CD14-positive monocyte (primary cell): ENCODE measurements at regions not wholly inside any gene's neighbourhood (a gene's known extent, or its start where the extent isn't known, plus 50 kb on each side); places are given as distances from the start of the nearest gene placed in this dataset.

Experiments
- DNase-seq, 3 donors: peaks; one replicate each; pipeline ENCODE4 v3.0.0-alpha.2; 2011 to 2022
- H2AFZ ChIP-seq: 2 replicates; pipeline ENCODE4 v1.6.0; 2012; ENCODE audit warnings: mild to moderate bottlenecking, low read depth, low read length, inconsistent platforms; ENCODE audit not compliant: insufficient read depth, poor library complexity, severe bottlenecking
- H3K27ac ChIP-seq, 2 donors: 1 replicate in 1 of 2; 2 replicates in 1 of 2; pipeline ENCODE4 v1.5.1; 2012 to 2013; ENCODE audit warnings: low read length in 2 of 2, control low read depth in 1 of 2, inconsistent platforms in 1 of 2, low read depth in 1 of 2, mild to moderate bottlenecking in 1 of 2
- H3K27me3 ChIP-seq, 2 donors: one replicate each; pipeline versions ENCODE4 v1.6.0 to v1.6.1; 2011 to 2013; ENCODE audit warnings: low read length in 2 of 2; ENCODE audit not compliant: control insufficient read depth in 2 of 2, insufficient read depth in 2 of 2
- H3K36me3 ChIP-seq, 2 donors: replicated peaks in 1 of 2; 1 replicate in 1 of 2; 2 replicates in 1 of 2; pipeline versions ENCODE4 v1.5.1 to v1.6.1; 2012 to 2013; ENCODE audit warnings: low read length in 2 of 2, control low read depth in 1 of 2, inconsistent platforms in 1 of 2, mild to moderate bottlenecking in 1 of 2; ENCODE audit not compliant: insufficient read depth in 2 of 2, control insufficient read depth in 1 of 2
- H3K4me1 ChIP-seq, 2 donors: 1 replicate in 1 of 2; 2 replicates in 1 of 2; pipeline versions ENCODE4 v1.5.1 to v1.6.1; 2012 to 2013; ENCODE audit warnings: low read length in 2 of 2, control low read depth in 1 of 2, inconsistent platforms in 1 of 2, mild to moderate bottlenecking in 1 of 2, moderate library complexity in 1 of 2; ENCODE audit not compliant: insufficient read depth in 2 of 2, control insufficient read depth in 1 of 2
- H3K4me2 ChIP-seq: replicated peaks from 2 replicates; pipeline ENCODE3; 2012; ENCODE audit warnings: low read length, moderate library complexity, mild to moderate bottlenecking; ENCODE audit not compliant: poor library complexity, severe bottlenecking; ENCODE audit errors: extremely low read depth
- H3K4me3 ChIP-seq, 3 experiments: fragments of 200-600 bp in 1 of 3; sonication (generic) in 1 of 3; replicated peaks in 1 of 3; 1 replicate in 2 of 3; 2 replicates in 1 of 3; pipeline ENCODE4 v1.5.1; 2011 to 2013; ENCODE audit warnings: low read length in 3 of 3, mild to moderate bottlenecking in 3 of 3, control low read depth in 2 of 3, low read depth in 2 of 3, inconsistent platforms in 1 of 3, moderate library complexity in 1 of 3
- H3K79me2 ChIP-seq: 2 replicates; pipeline ENCODE4 v1.6.0; 2012; ENCODE audit warnings: mild to moderate bottlenecking, control low read depth, inconsistent platforms, low read length, moderate library complexity; ENCODE audit not compliant: insufficient read depth
- H3K9ac ChIP-seq: 2 replicates; pipeline ENCODE4 v1.6.0; 2017; ENCODE audit warnings: low read length, mild to moderate bottlenecking; ENCODE audit not compliant: insufficient read depth, poor library complexity, severe bottlenecking
- H3K9me3 ChIP-seq, 2 donors: replicated peaks in 1 of 2; 1 replicate in 1 of 2; 2 replicates in 1 of 2; pipeline versions ENCODE4 v1.5.1 to v1.6.1; 2012 to 2013; ENCODE audit warnings: low read length in 2 of 2, control low read depth in 1 of 2; ENCODE audit not compliant: control insufficient read depth in 1 of 2, insufficient read depth in 1 of 2
- H4K20me1 ChIP-seq: 2 replicates; pipeline ENCODE4 v1.6.0; 2012; ENCODE audit warnings: mild to moderate bottlenecking, low read length, control low read depth, moderate library complexity; ENCODE audit not compliant: insufficient read depth
- H3K27ac Mint-ChIP-seq, 7 donors: one replicate each; pipeline ENCODE4 v1.8.0; 2020; ENCODE audit warnings: mild to moderate bottlenecking in 7 of 7, mixed read lengths in 7 of 7, moderate library complexity in 6 of 7, inconsistent platforms in 2 of 7
- H3K27me3 Mint-ChIP-seq, 3 donors: one replicate each; pipeline ENCODE4 v1.8.0; 2021 to 2022; ENCODE audit warnings: low read depth in 3 of 3, mild to moderate bottlenecking in 3 of 3, mixed read lengths in 3 of 3, moderate library complexity in 3 of 3, inconsistent platforms in 1 of 3
- H3K36me3 Mint-ChIP-seq, 2 donors: one replicate each; pipeline ENCODE4 v1.8.0; 2020; ENCODE audit warnings: mixed read lengths in 2 of 2, inconsistent platforms in 1 of 2, mild to moderate bottlenecking in 1 of 2
- H3K4me1 Mint-ChIP-seq: one replicate; pipeline ENCODE4 v1.8.0; 2020; ENCODE audit warnings: mild to moderate bottlenecking, mixed read lengths
- H3K4me3 Mint-ChIP-seq, 2 donors: one replicate each; pipeline ENCODE4 v1.8.0; 2020; ENCODE audit warnings: mild to moderate bottlenecking in 2 of 2, mixed read lengths in 2 of 2, moderate library complexity in 1 of 2
- H3K9me3 Mint-ChIP-seq, 7 donors: one replicate each; pipeline ENCODE4 v1.8.0; 2020 to 2022; ENCODE audit warnings: mixed read lengths in 7 of 7, mild to moderate bottlenecking in 6 of 7, moderate library complexity in 6 of 7, inconsistent platforms in 2 of 7
- WGBS: methylation state at CpG from one replicate; pipeline ENCODE4 v1.1.5; 2013; ENCODE audit warnings: missing lambda C conversion rate; ENCODE audit not compliant: insufficient coverage; 5-methylcytosine and 5-hydroxymethylcytosine counted together
- intact Hi-C, 2 donors: fragments of 100-400 bp; cut with micrococcal nuclease; formaldehyde crosslinking; loops; one replicate each; pipeline versions ENCODE4 v1.15.0 to v1.15.1; 2023
- TF ChIP-seq, protein P1 (sequence below): fragments of 200-600 bp; IDR thresholded peaks from one replicate; pipeline ENCODE4 v1.8.0; 2022; ENCODE audit warnings: antibody characterized with exemption, mild to moderate bottlenecking

- no peak overlapping the region for H3K27ac Mint-ChIP-seq
- no peaks in the 10 kb centered on the region for H3K4me1 ChIP-seq
- TF ChIP-seq, protein P1, sequence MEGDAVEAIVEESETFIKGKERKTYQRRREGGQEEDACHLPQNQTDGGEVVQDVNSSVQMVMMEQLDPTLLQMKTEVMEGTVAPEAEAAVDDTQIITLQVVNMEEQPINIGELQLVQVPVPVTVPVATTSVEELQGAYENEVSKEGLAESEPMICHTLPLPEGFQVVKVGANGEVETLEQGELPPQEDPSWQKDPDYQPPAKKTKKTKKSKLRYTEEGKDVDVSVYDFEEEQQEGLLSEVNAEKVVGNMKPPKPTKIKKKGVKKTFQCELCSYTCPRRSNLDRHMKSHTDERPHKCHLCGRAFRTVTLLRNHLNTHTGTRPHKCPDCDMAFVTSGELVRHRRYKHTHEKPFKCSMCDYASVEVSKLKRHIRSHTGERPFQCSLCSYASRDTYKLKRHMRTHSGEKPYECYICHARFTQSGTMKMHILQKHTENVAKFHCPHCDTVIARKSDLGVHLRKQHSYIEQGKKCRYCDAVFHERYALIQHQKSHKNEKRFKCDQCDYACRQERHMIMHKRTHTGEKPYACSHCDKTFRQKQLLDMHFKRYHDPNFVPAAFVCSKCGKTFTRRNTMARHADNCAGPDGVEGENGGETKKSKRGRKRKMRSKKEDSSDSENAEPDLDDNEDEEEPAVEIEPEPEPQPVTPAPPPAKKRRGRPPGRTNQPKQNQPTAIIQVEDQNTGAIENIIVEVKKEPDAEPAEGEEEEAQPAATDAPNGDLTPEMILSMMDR, result peak; percentile 14
- H4K20me1 ChIP-seq, result no peaks in the 10 kb centered on the region
- H3K27me3 Mint-ChIP-seq, result peaks cover 0 to 2% (median under 1%) of the 10 kb centered on the region in 3 donors
- H3K36me3 ChIP-seq, result no peaks in the 10 kb centered on the region
- no peaks in the 10 kb centered on the region for H3K79me2 ChIP-seq
- no peak overlapping the region for H3K4me2 ChIP-seq
- no peak for DNase-seq
- H3K4me1 Mint-ChIP-seq, result no peaks in the 10 kb centered on the region
- no peaks in the 10 kb centered on the region for H3K9me3 ChIP-seq
- WGBS, result 38% methylated on average over 1 of the region's 3 CpGs
- H3K4me3 ChIP-seq, result no peak overlapping the region
- H3K27me3 ChIP-seq, result no peaks in the 10 kb centered on the region
- no peak overlapping the region for H3K27ac ChIP-seq
- no peaks in the 10 kb centered on the region for H3K36me3 Mint-ChIP-seq
- intact Hi-C loops, result no loop called here
- no peak overlapping the region for H3K9ac ChIP-seq
- H3K4me3 Mint-ChIP-seq, result no peak overlapping the region
- H3K9me3 Mint-ChIP-seq, result peaks cover 0 to 2% (median 0%) of the 10 kb centered on the region in 7 donors
- H2AFZ ChIP-seq, result no peak overlapping the region
Measured at GRCh38 chr2:129396980-129397599, 582.4 kb upstream of the RAB6C start.

DNA sequence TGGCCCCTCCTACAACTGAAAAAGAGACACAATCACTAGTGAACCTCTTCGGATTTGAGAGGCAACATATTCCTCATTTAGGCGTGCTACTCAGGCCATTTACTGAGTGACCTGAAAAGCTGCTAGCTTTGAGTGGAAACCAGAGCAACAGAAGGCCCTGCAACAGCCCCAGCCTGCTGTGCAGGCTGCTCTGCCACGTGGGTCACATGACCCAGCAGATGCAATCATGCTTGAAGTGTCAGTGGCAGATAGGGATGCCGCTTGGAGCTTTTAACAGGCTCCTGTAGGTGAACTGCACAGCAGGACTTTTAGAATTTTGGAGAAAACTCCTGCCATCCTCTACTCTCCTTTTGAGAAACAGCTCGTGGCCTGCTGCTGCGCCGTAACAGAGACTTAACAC is 578.6 kb upstream of the RAB6C start:
- Histone ChIP-seq H3K36me3 (no peaks in the 10 kb centered on the region), H3K9ac (no peak overlapping the region), H3K4me2 (no peak overlapping the region), H3K27ac (no peak overlapping the region), H3K4me1 (no peaks in the 10 kb centered on the region), H3K9me3 (no peaks in the 10 kb centered on the region), H3K79me2 (no peaks in the 10 kb centered on the region), H3K4me3 (no peak overlapping the region), H2AFZ (no peak overlapping the region), H4K20me1 (no peaks in the 10 kb centered on the region), H3K27me3 (no peaks in the 10 kb centered on the region)
- Mint-ChIP-seq H3K4me1 (no peaks in the 10 kb centered on the region), H3K4me3 (no peak overlapping the region), H3K9me3 (no peaks in the 10 kb centered on the region), H3K36me3 (no peaks in the 10 kb centered on the region), H3K27me3 (peaks cover 0 to 2% (median 2%) of the 10 kb centered on the region in 3 donors), H3K27ac (no peak overlapping the region)
- DNase-seq, result no peak
- 73% methylated on average over 7 of the region's 7 CpGs for WGBS
- intact Hi-C loops, result no loop called here
- TF ChIP-seq, protein P1, result no peak
